COR-L47 (cell line): ENCODE measurements at regions not wholly inside any gene's neighbourhood (a gene's known extent, or its start where the extent isn't known, plus 50 kb on each side); places are given as distances from the start of the nearest gene placed in this dataset.
A peak's percentile ranks its signal among the peaks of the same experiment; 100 is the strongest.

Experiments
- DNase-seq: peaks from one replicate; lab custom pipeline; 2025; lab: John Stamatoyannopoulos, UW

GRCh38 chr17:79396696-79397095 lies 214.2 kb downstream of the RBFOX3 start:
- DNase-seq = no peak

- DNase-seq = no peak
Measured at GRCh38 chr17:79395545-79395944, 215.3 kb downstream of the RBFOX3 start.

- DNase-seq = peak; percentile 50
Measured at GRCh38 chr17:79395066-79395465, 215.8 kb downstream of the RBFOX3 start.

GRCh38 chr17:79393358-79394052 lies 217.3 kb downstream of the RBFOX3 start:
- DNase-seq = peak; percentile 77

GRCh38 chr17:79392598-79392997 lies 218.3 kb downstream of the RBFOX3 start:
- DNase-seq = no peak

GRCh38 chr17:79391376-79392233 lies 219.2 kb downstream of the RBFOX3 start:
- DNase-seq = peak; percentile 50

GRCh38 chr17:79389896-79390295 lies 221.0 kb downstream of the RBFOX3 start:
- DNase-seq = no peak

- DNase-seq = peak; percentile 71
Measured at GRCh38 chr17:79388556-79389295, 222.1 kb downstream of the RBFOX3 start.

- no peak for DNase-seq
Measured at GRCh38 chr17:79387783-79388182, 223.1 kb downstream of the RBFOX3 start.

- no peak for DNase-seq
Measured at GRCh38 chr17:79385962-79386563, 224.8 kb downstream of the RBFOX3 start.

- DNase-seq = no peak
Measured at GRCh38 chr17:79382313-79382712, 228.5 kb downstream of the RBFOX3 start.

- DNase-seq = no peak
Measured at GRCh38 chr17:79379700-79380445, 231.0 kb downstream of the RBFOX3 start.

- no peak for DNase-seq
Measured at GRCh38 chr17:79377230-79377786, 233.5 kb downstream of the RBFOX3 start.

- no peak for DNase-seq
Measured at GRCh38 chr17:79374807-79375206, 236.0 kb downstream of the RBFOX3 start.

- no peak for DNase-seq
Measured at GRCh38 chr17:79374087-79374689, 236.7 kb downstream of the RBFOX3 start.

GRCh38 chr17:79372470-79373238 lies 238.2 kb downstream of the RBFOX3 start:
- DNase-seq = no peak

- no peak for DNase-seq
Measured at GRCh38 chr17:79371984-79372383, 238.9 kb downstream of the RBFOX3 start.

- DNase-seq = no peak
Measured at GRCh38 chr17:79370594-79370993, 240.3 kb downstream of the RBFOX3 start.

GRCh38 chr17:79370126-79370525 lies 240.7 kb downstream of the RBFOX3 start:
- no peak for DNase-seq

- DNase-seq = no peak
Measured at GRCh38 chr17:79369532-79369931, 241.3 kb downstream of the RBFOX3 start.
